ENCODE measurements at regions not wholly inside any gene's neighbourhood (a gene's known extent, or its start where the extent isn't known, plus 50 kb on each side); places are given as distances from the start of the nearest gene placed in this dataset.
"Not testable (repeated sequence)": the region's sequence is repeated elsewhere in the genome, so short reads cannot be mapped to it uniquely, and the experiment has no call there.

- DNase-seq (ENCODE audit: low read depth, low spot score) = no peak
These were observed 560.0 kb downstream of the AMY1C start for GRCh38 chr1:104309673-104310072.

GRCh38 chr1:104315823-104316222 lies 566.1 kb downstream of the AMY1C start:
- no peak for DNase-seq (ENCODE audit: low read depth, low spot score)

GRCh38 chr1:104322131-104322530 lies 572.4 kb downstream of the AMY1C start:
- DNase-seq (ENCODE audit: low read depth, low spot score) = no peak

- no peak for DNase-seq (ENCODE audit: low read depth, low spot score)
These were observed 579.6 kb downstream of the AMY1C start for GRCh38 chr1:104329278-104329677.

GRCh38 chr1:104331763-104332162 lies 582.1 kb downstream of the AMY1C start:
- no peak for DNase-seq (ENCODE audit: low read depth, low spot score)

- DNase-seq (ENCODE audit: low read depth, low spot score) = not testable (repeated sequence)
These were observed 588.2 kb downstream of the AMY1C start for GRCh38 chr1:104337927-104338326.

GRCh38 chr1:104341944-104342343 lies 592.2 kb downstream of the AMY1C start:
- no peak for DNase-seq (ENCODE audit: low read depth, low spot score)

GRCh38 chr1:104348277-104348676 lies 598.6 kb downstream of the AMY1C start:
- no peak for DNase-seq (ENCODE audit: low read depth, low spot score)

GRCh38 chr1:104353580-104353979 lies 603.9 kb downstream of the AMY1C start:
- DNase-seq (ENCODE audit: low read depth, low spot score) = no peak

- no peak for DNase-seq (ENCODE audit: low read depth, low spot score)
These were observed 608.4 kb downstream of the AMY1C start for GRCh38 chr1:104358086-104358485.

GRCh38 chr1:104358621-104359020 lies 608.9 kb downstream of the AMY1C start:
- DNase-seq (ENCODE audit: low read depth, low spot score) = no peak

- no peak for DNase-seq (ENCODE audit: low read depth, low spot score)
These were observed 628.7 kb downstream of the AMY1C start for GRCh38 chr1:104378414-104378813.

GRCh38 chr1:104380003-104380402 lies 630.3 kb downstream of the AMY1C start:
- DNase-seq (ENCODE audit: low read depth, low spot score) = no peak

- DNase-seq (ENCODE audit: low read depth, low spot score) = no peak
These were observed 638.2 kb downstream of the AMY1C start for GRCh38 chr1:104387716-104388508.

GRCh38 chr1:104392552-104392951 lies 642.9 kb downstream of the AMY1C start:
- DNase-seq (ENCODE audit: low read depth, low spot score) = no peak

GRCh38 chr1:104402178-104402577 lies 652.5 kb downstream of the AMY1C start:
- no peak for DNase-seq (ENCODE audit: low read depth, low spot score)

- no peak for DNase-seq (ENCODE audit: low read depth, low spot score)
These were observed 654.2 kb downstream of the AMY1C start for GRCh38 chr1:104403883-104404282.

- DNase-seq (ENCODE audit: low read depth, low spot score) = no peak
These were observed 657.0 kb downstream of the AMY1C start for GRCh38 chr1:104406728-104407127.

- no peak for DNase-seq (ENCODE audit: low read depth, low spot score)
These were observed 658.6 kb downstream of the AMY1C start for GRCh38 chr1:104408268-104408667.

GRCh38 chr1:104435255-104435654 lies 685.6 kb downstream of the AMY1C start:
- DNase-seq (ENCODE audit: low read depth, low spot score) = no peak

GRCh38 chr1:104440011-104440410 lies 690.3 kb downstream of the AMY1C start:
- no peak for DNase-seq (ENCODE audit: low read depth, low spot score)

GRCh38 chr1:104456724-104457123 lies 707.0 kb downstream of the AMY1C start:
- DNase-seq (ENCODE audit: low read depth, low spot score) = no peak

- DNase-seq (ENCODE audit: low read depth, low spot score) = no peak
These were observed 710.2 kb downstream of the AMY1C start for GRCh38 chr1:104459886-104460285.

- DNase-seq (ENCODE audit: low read depth, low spot score) = no peak
These were observed 711.2 kb downstream of the AMY1C start for GRCh38 chr1:104460880-104461279.

Data from iPS DF 19.7 (cell line).